GM13976 (cell line): ENCODE measurements at regions not wholly inside any gene's neighbourhood (a gene's known extent, or its start where the extent isn't known, plus 50 kb on each side); places are given as distances from the start of the nearest gene placed in this dataset.

Experiments
- DNase-seq: peaks from one replicate; pipeline ENCODE4 v3.0.0; 2012; ENCODE audit warnings: low spot score
- CTCF ChIP-seq: IDR thresholded peaks from 2 replicates; pipeline ENCODE4 v1.5.1; 2012; ENCODE audit warnings: borderline replicate concordance, mild to moderate bottlenecking; ENCODE audit not compliant: insufficient read depth; ENCODE audit errors: extremely low read depth, missing control alignments, control extremely low read depth
- in situ Hi-C: fragments of 300-500 bp; cut with MboI; formaldehyde crosslinking; loops from one replicate; pipeline ENCODE4 v1.12.0; 2022; ENCODE audit warnings: low sequenced_read_pairs, mixed read lengths, inconsistent platforms; ENCODE audit not compliant: unreplicated experiment

- in situ Hi-C loops = no loop called here
- no peak for TF ChIP-seq CTCF
- DNase-seq = no peak
These were observed 142.7 kb downstream of the CPEB2 start for GRCh38 chr4:15144967-15145295.

- in situ Hi-C loops = no loop called here
- TF ChIP-seq CTCF = no peak
- no peak for DNase-seq
These were observed 143.4 kb downstream of the CPEB2 start for GRCh38 chr4:15145709-15146108.

- no peak for TF ChIP-seq CTCF
- in situ Hi-C loops = no loop called here
- DNase-seq = no peak
These were observed 145.4 kb downstream of the CPEB2 start for GRCh38 chr4:15147714-15148113.

- no peak for TF ChIP-seq CTCF
- no peak for DNase-seq
- in situ Hi-C loops = no loop called here
These were observed 145.9 kb downstream of the CPEB2 start for GRCh38 chr4:15148199-15148598.

- no peak for TF ChIP-seq CTCF
- no peak for DNase-seq
- in situ Hi-C loops = no loop called here
These were observed 146.4 kb downstream of the CPEB2 start for GRCh38 chr4:15148691-15149090.

- no peak for TF ChIP-seq CTCF
- in situ Hi-C loops = no loop called here
- peak; percentile 40 for DNase-seq
These were observed 147.1 kb downstream of the CPEB2 start for GRCh38 chr4:15149234-15149838.
